GM21526 (cell line): ENCODE measurements at regions not wholly inside any gene's neighbourhood (a gene's known extent, or its start where the extent isn't known, plus 50 kb on each side); places are given as distances from the start of the nearest gene placed in this dataset.
"Not testable (repeated sequence)": the region's sequence is repeated elsewhere in the genome, so short reads cannot be mapped to it uniquely, and the experiment has no call there.

Experiments used
- ATAC-seq: cut with Tn5 transposase; IDR thresholded peaks from one replicate; pipeline ENCODE4 v1.9.1; 2021; ENCODE audit warnings: moderate library complexity; ENCODE audit not compliant: unreplicated experiment, low FRiP score

DNA sequence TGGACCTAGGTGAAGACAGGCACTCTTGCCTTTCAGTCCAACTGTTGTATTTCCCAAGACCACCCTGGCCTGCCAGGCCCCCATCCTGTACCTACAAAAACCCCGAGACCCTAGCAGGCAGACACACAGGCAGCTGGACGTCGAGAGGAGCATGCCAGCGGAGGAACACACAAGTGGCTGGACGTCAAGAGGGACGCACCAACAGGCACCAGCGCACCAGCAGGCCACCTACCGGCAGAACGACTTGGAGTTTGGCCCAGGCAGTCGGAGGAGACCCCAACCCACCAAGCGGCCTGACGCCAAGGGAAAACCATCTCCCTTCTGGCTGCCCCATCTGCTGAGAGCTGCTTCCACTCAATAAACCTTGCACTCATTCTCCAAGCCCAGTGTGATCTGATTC lies 1883.4 kb upstream of the RAG2 start:
- no peak for ATAC-seq

DNA sequence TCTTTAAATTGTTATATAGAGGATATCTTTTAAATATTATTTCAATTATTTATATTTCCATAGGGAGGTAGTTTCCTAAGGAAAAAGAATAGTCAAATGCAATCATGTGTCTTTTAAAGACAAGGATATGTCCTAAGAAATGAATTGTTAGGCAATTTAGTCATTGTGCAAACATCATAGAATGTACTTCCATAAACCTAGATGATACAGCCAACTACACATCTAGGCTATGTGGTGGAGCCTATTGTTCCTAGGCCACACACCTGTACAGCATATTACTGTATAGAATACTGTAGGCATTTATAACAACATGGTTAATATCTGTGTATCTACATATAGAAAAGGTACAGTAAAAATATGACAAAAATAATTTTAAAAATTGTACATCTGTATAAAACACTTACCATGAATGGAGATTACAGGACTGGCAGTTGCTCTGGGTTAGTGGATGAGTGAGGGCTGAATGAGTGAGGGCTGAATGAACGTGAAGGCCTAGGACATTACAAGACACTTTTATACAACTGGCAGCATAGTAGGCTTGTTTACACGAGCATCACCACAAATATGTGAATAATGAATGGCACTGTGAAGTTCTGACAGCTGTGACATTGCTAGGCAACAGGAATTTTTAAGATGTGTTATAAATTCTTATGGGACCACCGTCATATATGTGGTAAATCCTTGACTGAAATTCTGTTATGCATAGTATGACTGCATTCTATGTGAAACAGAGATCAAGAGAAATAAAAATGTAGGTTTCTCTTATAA lies 1879.0 kb upstream of the RAG2 start:
- no peak for ATAC-seq

DNA sequence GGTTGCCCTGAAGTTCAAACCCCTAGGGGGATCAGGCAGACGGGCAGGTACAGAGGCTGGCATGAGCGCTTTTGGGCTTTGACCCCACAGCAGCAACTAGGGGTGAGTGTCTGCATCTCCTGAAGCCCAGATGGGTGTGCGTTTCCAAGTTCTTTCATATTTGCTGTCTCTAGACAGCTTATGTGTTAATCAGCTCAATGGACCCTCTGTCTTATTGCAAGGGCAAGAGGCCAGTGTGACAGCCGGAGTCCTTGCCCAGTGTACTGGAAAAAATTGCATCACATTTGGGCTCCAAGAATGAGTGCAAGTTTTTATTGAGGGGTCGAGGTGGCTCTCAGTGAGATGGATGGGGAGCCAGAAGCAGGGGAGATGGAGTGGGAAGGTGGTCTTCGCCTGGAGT lies 1863.7 kb upstream of the RAG2 start:
- ATAC-seq, result no peak

DNA sequence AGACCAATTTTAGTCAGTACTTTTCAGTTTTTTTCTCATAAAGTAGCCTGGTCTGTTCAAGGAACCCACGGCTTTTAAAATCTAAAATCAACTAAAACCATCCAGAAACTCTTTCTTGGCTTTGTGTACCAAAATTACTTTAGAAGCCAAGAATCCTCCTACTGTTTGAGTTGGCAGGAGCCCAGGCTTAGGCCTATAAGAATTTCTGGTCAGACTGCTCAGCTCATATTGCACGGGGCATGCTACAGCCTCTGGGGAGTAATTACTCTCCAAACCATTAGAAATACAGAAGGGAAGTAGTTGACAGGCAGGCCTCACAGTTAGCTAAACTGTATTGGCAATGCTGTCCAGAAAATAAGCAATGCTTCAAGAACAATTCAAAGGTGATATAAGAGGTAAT lies 1862.9 kb upstream of the RAG2 start:
- no peak for ATAC-seq

DNA sequence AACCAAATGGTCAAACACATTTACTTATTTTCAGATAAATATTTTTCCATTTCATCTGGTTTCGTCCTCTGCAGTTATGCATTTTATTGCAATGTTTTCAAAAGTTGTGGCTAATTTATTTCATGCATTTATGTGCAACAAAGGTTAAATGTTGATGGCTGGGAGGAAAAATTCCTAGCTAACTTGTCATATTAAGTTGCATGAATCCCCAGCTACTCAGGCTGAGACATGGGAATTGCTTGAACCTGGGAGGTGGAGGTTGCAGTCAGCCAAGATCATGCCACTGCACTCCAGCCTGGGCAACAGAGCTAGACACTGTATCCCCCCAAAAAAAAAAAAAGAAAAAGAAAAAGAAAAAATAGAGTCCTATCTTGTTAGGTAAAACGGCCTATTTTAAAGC lies 1862.4 kb upstream of the RAG2 start:
- no peak for ATAC-seq

DNA sequence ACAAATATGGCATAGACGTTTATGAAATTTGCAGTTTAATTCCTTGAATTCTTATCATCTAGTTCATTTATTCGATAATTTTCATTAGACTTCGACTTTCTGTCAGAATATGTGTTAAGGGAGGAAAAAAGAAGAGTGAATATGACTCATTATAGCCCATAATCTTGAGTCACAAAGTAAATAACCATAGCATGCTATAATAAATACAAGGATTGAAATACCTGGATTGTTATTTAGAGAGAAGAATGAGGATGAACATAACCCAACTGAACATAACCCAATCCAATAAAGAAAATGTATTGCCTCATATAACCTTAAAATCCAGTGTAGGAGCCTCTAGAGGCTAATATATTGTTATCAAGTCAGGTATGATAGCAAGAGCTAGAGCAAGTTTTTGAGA lies 1858.3 kb upstream of the RAG2 start:
- ATAC-seq, result no peak

DNA sequence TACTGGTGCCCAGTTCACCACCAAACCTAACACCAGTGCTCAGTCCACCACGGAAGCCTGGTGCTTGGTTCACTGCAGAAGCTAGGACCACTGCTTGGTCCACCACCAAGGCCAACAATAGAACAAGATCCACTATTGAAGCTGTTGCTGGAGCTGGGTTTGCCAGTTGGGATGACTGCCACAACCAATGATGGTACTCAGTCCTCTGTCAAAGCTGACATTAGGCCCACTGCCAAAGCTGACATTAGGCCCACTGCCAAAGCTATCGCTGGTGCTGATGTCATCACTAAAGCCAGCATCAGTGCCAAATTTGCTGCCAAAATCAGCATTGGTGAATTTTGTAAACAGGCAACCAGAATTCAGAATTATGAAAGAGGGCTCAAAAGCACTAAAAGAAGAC lies 1850.2 kb upstream of the RAG2 start:
- ATAC-seq, result no peak

DNA sequence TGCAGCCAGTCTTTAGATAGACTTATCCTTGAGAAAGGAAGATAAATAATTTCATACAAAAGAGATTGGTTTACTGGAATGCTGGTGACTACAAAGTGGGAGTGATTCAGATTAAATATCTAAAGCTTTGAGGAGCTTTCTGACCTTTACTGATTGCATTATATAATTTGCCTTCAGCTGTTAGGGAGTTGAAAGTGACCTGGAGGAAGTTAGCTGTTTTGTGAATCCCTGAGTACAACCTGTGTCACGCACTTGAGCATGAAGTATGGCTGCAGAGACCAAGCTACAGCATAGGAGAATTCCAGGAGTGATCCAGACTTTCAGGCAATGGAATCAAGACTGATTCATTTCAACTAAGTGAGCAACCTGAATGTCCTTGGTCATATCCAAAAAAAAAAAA lies 1848.3 kb upstream of the RAG2 start:
- no peak for ATAC-seq

DNA sequence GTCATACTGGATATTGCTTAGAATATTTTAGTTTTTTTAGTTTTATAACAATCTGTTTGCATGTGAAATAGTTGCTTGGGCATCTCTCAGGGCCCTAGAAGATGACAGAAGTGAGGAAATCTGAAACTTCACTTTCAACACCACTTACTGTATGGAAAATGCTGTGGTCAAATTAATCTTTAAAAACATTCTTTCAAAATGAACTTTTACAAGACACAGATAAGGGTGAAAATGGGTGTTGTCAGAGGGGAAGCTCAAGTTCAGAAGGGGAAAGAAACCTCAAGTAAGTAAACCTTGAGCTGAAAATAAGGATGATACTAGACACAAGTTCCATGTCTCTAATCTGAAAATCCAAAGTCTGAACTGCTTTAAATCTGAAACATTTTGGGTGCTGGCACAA lies 1840.1 kb upstream of the RAG2 start:
- ATAC-seq, result no peak

DNA sequence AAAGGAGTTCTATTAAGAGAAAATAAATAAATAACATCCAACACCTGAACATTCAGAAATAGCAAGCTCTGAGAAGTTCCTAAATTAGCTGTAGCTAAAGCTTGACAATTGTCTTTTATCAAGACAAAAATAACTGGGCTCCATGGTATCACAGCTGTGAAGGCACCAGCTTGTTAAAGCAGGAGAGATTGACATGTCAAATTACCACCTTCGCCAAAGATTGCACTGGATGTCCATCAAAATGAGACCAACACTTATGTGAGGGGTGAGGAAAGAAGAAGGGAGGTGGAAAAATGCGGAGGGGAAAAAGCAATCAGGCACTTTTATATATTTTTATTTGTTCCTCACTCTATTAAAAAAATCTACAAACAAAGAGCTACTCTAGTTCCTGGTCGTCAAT lies 1827.5 kb upstream of the RAG2 start:
- no peak for ATAC-seq

DNA sequence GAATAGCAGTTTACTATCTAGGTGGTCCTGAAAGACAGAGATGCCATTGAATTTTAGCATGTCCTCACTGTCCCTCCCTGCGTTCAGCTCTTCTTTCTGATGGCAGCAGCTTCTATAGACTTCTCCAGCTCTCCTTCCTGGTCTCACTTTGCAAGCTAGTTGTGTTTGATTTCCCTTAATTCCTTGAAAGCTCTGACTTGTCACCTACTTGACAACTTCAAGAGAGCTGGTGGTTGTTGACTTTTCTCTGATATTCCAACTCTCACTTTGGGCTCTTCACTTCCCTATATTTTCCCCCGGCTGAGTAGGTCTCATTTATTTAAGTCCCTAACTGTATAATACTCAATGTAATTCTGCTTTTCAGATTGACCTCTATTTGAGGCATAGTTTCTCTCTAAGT lies 1825.0 kb upstream of the RAG2 start:
- no peak for ATAC-seq

DNA sequence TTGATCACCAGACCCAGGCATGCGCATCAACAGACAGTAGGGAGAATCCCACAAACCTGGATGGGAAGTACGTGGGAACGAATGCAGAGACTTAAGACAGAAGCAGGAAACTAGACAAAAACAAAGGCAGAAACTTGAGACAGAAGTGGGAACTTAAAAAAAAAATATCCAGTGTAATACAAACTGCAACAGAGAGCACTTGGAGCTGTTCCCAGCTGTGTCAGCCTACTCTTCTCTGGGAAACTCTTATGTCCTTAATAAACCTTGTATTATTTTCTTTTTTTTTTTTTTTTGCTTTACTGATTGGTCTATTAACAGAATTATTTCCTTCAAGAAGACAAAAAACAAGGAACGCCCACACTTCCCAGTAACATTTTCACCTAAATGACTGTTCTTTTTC lies 1818.1 kb upstream of the RAG2 start:
- no peak for ATAC-seq

DNA sequence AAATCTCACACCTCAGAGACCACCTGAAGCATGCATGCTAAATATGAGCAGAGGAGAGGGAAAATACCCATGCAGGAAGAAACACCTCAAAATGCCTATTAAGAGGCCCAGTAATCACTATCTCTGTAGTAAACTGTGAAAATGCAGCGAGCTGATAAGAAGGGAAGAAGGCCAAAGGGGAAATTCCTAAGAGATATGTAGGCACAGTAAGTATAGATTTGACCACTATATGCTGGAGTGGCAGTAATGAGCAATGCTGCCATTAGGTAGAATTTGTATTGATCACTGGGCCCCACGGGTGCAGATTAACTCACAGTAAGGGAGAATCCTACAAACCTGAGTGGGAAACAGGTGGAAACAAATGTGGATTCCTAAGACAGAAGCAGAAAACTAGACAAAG lies 1813.1 kb upstream of the RAG2 start:
- ATAC-seq, result no peak

DNA sequence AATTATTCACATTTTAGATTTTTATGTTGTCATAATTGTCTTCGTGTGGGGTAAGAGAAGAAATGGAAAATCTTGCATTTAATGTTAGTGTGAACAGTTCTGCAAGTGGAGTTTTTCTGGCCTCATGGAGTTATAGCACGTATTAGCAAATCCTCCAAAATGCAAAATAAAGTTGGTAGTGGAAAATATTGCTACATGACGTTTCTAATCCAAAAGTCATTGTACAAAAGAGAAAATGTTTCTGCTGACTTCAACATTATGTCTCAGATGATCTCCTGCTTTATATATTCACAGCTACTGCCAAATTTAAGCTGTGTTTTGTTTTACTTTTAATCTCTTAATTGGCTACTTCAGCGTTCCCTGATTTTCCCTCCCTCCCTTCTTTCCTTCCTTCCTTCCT lies 1804.0 kb upstream of the RAG2 start:
- ATAC-seq, result no peak

DNA sequence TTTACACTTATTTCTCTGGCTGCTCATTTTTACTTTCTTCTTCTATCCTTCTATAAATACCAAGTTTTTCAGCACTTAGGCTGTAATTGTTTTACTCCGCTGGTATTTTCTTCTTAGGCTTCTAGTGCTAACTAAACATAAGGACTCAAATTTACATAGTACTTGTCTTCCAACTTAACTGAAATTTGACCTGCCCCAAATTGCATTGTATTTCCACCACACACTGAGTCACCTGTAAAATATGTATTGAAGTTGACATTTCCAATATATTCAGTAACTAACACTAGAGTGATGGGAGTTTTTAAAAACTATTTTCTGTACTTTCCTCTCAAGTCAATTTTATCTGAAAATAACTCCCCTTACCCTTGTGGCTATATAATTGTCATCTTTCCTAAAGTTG lies 1794.1 kb upstream of the RAG2 start:
- ATAC-seq, result no peak

DNA sequence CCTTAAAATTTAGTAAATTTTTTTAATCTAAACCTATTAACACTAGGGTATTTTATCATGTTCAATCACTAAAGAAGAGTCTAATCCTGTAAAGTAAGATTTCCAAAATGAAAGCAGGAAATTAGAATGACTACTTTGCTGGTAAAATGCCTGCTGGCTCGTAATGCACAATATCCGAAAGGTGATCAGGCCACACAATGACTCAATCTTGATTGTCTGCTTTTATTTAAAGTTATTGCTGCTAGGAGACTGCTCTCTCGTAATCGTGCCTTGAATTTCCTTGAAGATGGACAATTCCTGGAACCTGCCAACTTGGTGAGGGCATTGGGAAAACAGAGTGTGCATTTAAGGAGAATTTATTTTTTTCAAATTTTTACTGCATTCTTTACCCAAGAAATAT lies 1786.5 kb upstream of the RAG2 start:
- no peak for ATAC-seq

DNA sequence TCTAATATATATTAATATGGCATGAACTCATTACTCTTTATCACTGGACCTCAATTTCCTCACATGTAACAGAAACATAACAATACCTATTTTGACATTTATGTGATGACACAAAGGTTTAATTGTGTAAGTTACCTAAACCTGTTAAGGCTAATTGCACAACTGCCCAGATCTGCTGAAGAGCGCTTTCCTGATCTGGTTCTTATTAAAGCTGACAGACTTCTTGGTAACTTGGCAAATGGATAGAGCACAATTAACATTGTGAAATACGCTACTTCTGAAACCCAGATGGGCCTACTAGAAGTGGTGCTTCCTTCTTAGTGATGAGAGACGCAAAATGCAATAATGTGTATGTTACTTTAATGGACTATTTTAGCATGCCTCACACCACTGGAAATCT lies 1767.2 kb upstream of the RAG2 start:
- ATAC-seq, result no peak

DNA sequence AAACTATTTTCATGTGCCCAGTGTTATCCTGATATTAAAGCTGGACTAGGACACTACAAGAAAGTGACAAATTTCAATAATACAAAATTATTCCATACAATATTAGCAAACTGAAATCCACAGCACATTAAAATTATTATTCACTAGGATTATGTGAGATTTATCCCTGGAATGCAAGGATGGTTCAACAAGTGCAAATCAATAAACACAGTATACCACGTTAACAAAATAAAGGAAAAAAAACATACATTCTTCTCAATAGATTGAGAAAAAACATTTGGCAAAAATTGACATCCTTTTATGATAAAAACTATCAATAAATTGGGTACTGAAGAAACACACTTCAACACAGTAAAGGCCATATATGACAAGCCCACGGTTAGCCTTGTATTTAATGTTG lies 1758.2 kb upstream of the RAG2 start:
- no peak for ATAC-seq

DNA sequence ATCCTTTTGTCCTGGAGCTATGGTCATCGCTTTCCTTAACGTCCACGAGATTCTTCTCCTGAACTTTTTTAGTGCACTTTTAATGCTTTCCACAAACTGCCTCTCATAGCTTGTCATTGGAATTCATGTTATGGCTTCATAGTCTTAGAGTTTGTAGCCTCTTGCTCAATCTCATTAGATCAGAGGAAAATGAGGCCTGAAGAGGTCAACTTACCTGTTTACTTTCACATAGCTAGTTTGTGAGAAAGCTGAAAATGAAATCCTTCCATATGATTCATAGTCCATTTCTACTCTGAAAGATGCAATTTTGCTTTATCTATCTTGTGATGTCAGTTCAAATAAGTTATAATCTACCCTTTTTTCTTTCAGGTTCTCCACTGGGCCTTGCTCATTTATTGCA lies 1747.2 kb upstream of the RAG2 start:
- ATAC-seq, result no peak

DNA sequence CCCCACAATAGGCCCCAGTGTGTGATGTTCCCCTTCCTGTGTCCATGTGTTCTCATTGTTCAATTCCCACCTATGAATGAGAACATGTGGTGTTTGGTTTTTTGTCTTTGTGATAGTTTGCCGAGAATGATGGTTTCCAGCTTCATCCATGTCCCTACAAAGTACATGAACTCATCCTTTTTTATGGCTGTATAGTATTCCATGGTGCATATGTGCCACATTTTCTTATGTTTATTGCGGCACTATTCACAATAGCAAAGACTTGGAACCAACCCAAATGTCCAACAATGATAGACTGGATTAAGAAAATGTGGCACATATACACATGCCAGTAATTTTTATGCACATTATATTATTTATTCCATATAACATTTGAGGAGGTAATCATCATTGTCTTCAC lies 1743.6 kb upstream of the RAG2 start:
- not testable (repeated sequence) for ATAC-seq

DNA sequence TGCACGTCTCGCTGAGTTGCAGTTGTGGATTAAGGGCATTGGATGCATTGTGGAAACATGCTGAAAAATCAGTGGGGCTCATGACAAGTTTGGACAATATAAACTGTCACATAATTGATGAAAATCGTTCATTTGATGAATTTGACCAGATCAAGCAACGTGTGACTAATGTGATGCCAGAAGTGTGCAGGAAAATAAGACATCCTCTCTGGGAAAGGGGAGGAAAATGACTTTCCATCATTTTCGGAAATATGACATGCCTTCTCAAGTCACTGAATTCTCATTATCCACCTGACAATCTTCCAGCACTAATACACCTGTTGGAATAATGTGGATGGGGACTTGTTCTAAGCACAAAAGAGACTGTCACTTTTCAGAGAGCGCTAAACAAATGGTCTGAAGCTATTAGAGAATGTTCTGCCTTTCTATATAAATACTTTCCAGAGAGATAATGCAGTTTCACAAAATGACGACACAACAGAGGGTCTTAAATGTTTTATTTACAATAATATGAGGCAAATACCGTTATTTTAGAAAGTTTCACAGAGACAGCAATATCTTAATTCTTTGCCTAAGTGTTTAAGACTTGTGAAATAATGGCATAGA lies 1741.9 kb upstream of the RAG2 start:
- ATAC-seq, result no peak

DNA sequence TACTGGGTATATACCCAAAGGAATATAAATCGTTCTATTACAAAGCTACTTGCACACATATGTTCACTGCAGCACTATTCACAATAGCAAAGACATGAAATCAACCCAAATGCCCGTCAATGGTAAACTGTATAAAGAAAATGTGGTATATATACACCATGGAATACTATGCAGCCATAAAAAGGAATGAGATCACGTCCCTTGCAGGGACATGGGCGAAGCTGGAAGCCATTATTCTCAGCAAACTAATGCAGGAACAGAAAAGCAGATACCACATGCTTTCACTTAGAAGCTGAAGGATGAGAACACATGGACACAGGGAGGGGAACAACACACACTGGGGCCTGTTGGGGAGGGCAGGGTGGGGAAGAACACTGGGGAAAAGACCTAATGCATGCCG lies 1740.0 kb upstream of the RAG2 start:
- not testable (repeated sequence) for ATAC-seq

DNA sequence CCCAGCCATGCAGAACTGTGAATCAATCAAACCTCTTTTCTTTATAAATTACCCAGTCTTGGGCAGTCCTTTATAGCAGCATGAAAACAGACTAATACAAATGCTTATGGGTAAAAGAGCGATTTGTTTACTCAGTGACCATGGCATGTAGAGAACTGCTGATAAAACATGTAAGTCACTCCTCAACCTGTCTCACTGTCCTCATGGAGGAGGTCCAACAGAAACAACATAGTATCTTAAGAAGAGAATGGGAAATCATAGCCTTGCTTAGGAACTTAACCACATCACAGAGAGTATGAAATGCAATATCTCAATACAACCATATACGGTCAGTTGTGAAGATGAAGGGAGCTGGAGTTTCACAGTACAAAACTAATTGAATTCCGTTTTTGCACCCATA lies 1734.0 kb upstream of the RAG2 start:
- no peak for ATAC-seq
